Right renal pelvis (tissue), 4 donors: ENCODE measurements at regions not wholly inside any gene's neighbourhood (a gene's known extent, or its start where the extent isn't known, plus 50 kb on each side); places are given as distances from the start of the nearest gene placed in this dataset.

Experiments
- DNase-seq, 4 donors: peaks; one replicate each; pipeline ENCODE4 v3.0.0-alpha.2; 2013; ENCODE audit warnings: low read depth in 4 of 4, low spot score in 3 of 4, missing footprints in 1 of 4

DNA sequence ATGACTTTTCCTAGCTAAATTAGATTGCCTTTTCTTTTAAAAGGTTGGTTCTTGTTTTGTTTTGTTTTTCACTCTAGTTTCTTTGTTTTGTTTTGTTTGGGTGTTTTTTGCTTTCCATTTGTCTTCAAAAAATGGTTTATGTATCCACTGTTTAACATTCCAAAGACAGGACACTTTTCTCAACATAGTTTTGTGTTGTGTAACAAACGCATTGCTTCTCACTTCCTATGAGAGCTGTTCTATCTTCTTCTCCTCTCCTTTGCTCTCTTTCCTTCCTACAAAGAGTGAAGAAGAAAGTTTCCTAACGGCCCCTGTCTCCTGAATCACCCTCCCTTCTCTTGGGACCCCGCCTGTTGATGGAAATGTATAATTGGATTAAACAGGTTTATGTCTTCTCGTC, 539.7 kb downstream of the ACTL7B start:
- DNase-seq: no peak

DNA sequence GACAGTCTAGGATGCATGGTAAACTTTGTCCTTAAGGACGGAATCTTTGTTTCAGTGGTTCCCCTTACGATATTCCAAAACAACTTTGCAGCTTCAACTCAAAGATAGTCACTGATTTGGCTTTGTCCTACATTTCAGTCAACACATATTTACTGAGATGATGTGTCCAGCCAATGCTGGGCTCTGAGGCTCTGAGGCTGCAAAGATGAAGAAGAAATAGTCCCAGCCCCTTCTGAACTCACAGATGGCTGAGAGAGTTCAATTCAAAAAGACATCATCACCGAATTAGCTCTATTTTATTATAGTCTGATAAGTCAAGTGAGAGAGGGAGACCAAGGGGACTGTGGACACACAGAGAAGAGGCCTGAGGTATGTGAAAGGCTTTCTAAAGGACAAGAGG, 544.0 kb downstream of the ACTL7B start:
- no peak for DNase-seq

DNA sequence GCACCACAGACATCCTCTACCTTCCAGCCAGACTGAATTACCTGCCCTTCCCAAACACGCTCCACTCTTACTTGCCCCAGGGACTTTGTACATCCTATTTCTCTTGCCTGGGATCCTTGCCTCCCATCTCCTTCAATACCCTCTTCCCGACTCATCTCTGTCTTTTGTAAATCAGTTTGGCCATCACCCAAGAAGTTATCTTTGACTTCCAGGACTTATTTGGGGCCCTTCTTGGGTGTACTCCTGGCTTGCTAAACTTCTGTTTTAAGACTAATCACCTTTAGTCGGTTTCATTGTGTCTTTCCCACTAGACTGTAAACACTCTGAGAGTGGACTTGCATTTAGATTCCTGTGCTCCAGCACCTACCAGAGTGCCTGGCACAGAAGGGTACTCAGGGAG, 545.6 kb downstream of the ACTL7B start:
- DNase-seq: no peak

DNA sequence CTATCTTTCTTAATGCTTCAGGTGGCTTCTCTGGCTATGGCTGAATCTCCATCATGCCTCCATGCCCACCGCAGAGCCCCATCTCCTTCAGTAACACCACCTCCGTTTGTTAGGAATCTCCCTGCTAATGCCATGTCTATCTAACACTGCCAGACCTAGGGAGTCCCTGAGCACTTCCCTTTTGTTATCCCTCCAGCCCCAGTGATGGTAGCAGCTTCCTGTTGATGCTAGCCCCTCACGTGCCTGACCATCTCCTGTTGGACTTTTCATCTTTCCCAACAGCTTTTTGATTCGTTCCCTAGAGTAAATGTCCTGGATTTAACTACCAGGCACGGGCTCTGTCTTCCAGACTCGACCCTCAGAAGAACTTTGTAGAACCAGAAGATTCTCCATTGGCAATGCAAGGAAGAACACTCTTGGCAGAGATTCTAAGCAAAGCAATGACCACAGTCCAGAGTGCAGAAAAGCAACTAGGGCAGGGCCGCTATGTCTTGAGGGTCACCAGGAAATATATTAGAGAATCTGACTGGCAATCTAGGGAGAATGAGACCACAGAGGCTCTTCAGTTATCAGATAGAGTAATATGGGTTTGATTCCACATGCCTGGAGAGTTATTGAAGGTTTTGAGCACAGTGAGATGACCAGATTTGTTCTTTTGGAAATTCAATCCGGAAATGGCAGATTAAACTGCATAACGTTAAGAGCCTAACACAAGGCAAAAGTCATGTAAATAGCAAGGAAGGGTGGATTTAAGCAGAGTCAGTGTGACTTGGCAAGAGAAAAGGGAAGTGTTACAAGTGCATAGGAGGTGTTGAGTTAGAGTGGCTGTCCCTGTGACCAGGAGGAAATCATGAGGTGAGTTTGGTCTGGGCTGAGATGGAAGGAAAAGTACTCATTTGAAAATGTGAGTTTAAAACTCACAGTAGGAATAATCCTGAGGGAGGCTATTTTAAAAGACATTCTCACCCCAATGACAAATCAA, 555.2 kb downstream of the ACTL7B start:
- DNase-seq: no peak

DNA sequence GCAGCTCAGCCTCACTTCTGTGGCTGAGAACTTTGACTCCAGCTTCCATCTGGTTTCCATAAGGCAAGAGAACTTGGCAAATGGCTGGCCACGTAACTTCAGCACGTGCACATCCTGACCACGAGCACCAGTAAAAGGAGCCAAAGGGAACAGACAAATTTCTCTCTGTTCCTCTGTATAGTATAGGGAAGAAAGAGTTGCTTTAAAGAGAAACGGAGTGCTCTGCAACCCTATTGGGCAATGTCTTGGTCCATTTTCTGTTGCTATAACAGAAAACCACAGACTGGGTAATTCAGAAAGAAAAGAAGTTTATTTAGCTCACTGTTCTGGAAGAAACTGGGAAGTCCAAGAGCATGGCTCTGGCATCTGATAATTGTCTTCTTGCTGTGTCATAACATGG, 558.7 kb downstream of the ACTL7B start:
- no peak for DNase-seq

DNA sequence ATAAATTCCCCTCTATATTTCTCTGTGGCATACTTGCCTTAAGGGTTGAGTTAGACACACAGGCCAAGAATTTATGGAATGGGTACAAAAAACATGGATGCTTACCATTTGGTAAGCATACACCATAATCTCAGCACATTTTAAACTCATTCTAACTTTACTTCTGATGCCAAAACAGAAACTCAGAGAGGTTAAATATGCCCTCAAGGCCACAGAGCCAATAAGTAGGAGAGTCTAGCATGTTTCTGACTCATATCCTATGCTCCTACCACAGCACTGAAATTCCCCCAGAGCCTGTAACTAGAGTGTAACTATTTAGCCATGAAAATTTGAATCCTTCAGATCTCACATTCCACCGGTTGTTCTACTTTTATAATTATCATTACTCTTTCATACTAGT, 559.7 kb downstream of the ACTL7B start:
- no peak for DNase-seq

DNA sequence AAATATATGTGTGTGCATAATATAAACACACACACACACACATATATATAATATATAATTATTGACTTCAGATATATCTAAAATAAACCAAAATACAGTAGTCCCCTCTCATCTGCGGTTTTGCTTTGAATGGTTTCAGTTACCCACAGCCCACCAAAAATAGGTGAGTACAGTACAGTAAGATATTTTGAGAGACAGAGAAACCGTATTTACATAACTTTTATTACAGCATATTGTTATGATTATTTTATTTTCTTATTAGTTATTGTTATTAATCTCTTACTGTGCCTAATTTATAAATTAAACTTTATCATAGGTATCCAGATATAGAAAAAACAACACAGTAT, 564.2 kb downstream of the ACTL7B start:
- no peak for DNase-seq

DNA sequence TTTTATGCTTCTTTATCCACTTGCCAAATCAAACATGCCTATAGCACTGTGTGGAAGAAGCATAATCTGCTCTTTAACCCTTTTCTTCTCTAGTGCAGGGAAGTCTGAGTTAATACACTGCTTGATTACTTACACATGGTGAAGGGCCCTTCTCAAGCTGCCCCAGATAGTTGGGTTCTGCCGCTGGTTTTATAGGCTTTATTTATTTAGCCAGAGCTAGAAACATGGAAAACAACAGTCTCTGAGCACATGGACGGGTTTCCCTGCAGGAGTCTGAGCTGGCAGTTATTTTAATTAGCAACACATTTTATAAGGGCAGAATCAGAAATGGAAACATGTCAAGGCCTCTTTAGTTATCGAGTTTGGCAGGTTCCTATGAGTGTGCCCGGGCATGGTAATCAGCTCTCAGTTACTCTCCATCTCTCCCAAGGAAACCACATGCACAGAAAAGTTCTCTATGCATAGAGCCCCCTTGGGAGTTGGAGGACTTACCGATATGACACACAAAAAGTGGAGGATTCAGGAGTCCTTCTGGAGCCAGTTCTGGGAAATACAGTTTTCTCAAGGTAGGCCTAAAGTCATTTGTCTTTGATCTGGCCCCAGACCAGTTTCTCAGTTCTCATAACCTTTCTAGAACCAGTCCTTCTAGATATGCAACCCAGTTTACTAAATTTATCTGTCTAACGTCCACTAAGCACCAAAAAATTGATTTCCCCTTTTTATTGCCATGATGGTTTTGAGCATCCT, 564.8 kb downstream of the ACTL7B start:
- DNase-seq: peak in 1 of 4 donors; percentile 5

DNA sequence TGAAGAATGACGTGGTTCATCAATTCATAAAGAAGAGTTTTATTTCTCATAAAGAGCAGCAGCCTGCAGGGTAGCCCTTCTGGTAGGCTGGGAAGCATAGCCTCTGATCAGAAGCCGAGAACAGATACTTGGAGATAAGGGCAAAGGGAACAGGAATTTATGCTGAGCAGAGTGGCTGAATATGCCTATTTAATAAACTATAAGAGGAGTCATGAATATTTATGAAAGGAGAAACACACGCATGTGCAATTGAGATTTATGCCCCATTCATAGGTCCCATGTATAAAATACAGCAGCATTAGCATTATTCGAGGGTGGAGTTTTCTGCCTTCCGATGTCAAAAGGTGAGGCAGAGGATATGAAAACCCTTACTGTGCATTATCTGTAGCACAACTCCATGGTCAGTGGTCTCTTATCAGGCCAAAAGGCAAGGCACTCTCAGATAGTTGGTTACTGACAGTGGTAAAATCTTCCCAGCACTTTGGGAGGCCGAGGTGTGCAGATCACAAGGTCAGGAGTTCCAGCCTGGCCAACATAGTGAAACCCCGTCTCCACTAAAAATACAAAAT, 569.1 kb downstream of the ACTL7B start:
- no peak for DNase-seq

DNA sequence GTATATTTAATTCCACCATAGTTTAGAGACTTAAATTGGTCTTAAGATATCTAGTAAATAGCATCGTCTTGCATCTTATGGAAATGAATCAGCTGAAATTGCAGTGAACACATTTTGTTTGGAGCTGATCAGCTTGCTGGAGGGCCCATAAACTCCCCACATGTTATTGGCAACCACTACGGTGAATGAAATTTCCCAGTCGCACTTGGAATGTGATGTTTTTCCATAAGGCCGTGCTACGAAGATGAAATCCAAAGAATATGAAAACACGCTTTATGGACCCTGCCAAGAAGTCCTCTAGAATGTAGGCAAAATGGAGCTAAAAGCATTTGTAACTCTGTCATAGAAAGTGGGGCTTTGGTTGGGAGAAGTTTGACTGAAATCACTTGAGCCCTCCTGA, 572.1 kb downstream of the ACTL7B start:
- no peak for DNase-seq

DNA sequence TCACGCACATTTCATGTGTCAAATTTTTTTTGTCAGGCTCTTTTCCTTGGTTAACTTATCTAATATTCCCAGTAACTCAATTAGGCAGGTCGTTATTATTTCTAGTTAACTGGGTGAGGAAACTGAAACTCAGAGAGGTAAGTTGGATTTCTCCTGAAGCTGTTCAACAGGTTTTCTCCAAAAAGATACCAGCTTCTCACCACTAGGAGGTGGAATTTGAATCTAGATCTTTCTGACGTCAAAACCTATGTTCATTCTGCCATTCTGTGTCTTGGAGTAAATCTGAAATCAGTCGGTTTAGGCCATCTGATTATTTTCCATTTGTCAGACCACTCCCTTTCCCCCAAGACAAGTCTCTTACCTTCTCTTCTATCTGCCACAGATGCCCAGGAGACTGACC, 572.9 kb downstream of the ACTL7B start:
- no peak for DNase-seq

DNA sequence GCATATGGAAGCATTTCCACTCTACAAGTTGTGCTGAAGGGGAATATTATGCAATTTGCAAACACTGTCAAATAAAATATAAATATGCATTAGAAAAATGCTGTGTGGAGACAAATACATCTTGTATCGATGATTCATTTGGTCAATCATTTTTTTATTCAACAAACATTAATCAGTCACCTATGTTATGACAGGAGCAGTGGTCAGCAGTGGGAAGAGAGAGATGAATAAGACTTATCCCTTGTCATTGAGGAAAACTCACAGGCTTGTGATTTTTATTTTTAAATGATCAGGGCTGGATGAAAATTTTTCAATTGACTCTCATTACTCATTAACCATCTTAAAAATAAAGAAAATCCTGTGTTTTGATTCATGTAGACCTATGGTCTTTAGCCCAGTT, 574.1 kb downstream of the ACTL7B start:
- DNase-seq: no peak

DNA sequence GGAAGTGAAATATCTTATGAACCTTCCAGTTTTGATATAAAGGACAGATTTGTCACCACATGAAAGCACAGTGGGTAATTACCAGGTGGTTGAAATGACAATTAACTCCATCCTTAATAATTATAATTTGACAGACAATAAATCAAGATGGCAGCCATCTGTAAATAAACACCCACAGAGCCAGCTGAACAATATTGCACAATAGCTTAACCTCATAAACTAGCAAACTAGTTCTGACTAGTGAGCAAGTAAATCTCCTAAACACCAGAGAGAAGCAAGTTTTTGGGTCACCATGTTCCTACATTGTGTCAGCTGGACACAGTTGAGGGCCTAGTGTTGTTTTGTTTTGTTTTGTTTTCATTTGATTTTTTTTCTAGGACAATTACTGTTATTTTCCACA, 577.4 kb downstream of the ACTL7B start:
- DNase-seq: no peak

DNA sequence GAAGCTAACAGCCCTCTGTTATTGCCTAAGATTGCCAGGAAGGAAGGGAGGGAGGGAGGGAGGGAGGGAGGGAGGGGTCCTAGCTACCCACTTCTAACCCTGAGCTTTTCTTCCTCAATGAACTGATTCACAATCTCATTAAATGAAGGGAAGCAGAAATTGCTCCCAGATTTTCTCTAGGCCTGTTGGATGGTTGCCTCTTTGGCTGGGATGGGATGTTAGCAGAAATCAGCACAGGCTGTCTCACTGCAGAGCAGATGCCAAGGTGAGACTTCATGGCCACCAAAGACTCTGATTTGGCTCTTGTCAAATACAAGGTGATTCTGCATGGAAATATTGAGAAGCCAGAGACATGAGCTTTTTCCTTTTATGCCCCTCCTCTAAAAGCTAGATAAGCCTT, 578.6 kb downstream of the ACTL7B start:
- DNase-seq: no peak

DNA sequence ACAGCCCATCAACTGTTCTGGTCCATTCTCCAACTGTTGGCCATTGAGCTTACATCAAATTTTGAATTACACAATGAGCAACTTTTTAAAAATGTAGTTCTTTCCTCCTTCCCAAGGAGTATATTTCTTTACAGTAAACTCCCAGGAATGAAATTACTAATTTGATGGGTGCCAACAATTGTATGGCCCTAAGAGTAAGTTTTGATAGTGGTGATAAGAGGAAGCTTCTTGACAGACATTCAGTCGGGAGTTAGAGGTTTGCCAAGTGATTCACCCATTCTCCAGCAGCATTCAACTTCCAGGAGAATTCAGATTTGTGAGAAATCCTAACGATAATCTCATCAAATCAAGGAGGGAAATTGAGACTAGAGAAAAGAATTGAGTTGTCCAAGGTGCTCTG, 579.9 kb downstream of the ACTL7B start:
- no peak for DNase-seq

DNA sequence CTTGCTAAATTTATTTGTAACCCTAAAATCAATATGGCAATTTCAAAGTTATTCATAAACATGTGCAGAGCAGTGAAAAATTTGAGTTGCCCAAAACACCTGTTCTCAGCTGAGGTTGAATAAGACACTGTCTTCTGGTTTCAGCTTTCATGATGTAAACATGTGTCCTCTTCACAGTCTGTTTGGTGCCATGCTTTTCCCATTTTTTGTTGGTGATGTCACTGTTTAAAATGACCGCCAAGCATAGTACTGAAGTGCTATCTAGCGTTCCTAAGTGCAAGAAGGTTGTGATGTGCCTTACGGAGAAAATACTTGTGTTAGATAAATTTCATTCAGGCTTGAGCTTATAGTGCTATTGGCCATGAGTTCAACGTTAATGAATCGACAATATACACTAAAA, 580.8 kb downstream of the ACTL7B start:
- no peak for DNase-seq

DNA sequence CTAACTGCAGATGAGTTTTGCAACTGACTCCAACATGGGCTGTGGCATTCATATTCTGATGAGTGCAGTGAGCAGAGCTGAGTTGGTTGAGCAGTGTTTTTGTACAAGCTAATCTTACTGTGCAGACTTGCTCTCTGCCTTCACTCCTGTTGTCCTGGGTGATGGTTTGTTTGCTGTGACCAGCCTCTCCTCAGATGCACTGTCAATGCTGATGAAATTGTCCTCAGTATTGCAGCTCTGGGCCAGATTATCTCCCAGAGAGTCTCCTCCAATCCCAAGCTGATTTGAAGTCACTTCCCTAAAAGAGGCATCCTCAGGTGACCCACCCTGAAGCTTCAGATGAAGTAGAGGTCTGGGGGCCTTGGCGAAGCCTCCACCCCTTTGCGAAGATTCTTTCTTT, 581.8 kb downstream of the ACTL7B start:
- DNase-seq: no peak

DNA sequence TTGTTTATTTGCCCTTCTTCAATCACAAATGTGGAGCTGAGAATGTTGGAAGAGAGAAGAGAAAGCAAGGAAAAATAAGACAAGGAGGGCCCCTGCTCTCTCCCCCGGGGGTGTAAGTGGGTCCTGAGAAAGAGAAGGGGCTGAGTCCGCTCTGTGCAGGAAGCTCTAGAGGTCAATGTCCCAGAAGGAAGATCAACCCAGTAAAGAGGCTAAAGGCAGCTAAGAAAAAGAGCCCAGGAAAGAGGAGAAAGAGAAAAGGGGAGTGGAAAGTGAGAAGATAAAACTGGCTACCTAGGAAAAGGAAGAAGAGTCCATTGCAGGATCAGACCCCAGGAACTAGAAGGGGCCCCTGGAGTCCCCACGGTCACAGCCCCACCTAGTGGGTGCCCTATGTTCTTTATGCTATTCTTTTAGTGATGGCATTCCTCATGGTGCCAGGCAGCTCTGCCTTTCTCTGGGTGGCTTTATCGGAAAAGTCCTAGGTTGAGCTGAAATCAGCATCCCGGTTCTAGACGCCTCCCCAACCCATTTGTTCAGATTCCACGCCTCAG, 583.4 kb downstream of the ACTL7B start:
- DNase-seq: peak in 1 of 4 donors; percentile 7

DNA sequence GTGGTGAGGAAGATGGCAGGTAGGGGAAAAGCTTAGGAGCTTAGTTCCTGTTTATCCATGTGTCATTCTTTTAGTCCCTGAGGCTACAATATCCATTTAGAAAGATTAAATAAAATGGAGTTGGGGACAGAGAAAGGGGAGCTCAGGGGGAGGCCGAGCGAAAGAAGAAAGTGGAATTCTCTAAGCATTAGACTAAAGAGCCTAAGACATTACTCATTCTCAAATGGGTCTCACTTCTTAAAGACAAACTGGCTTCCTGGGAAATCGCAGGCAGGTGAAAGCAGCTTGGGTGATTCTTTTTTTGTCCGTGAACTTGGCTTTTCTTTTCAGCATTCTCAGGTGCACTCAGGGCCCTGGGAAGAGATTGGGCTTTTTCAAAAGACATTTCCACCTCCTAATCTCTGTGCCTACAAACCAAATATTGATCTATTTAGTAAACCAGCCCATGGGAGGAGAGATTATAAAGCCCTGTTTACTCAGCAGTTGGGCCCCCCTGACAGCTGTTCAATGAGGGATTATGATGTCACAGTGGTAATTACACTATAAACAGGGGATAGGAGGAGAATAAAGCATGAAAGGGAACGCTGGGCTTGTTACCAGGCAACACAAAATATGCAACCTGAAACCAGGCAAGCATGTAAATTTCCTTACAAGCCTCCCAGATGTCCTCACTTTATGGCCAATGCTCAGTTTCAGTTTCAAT, 584.0 kb downstream of the ACTL7B start:
- peak in 3 of 4 donors; percentile 40 to 66 (median 53) for DNase-seq

DNA sequence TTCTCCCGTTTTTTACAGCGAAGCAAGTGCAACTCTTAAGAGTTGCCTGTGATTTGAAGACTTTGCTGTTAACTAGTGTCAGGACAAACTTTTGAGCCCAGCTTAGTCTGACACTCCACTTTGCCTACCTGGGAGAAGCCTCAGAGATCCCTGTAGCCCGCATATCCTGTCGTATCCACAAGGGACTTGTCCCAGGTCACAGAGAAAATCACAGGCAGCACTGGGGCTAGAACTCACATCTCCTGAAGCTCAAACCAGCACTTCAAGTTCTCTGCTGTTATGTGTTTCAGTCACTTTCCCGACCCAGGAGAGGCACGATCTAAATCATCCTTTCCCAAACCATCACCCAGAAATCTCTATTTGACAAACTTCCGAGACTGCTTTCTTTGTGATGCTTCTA, 584.5 kb downstream of the ACTL7B start:
- no peak for DNase-seq

DNA sequence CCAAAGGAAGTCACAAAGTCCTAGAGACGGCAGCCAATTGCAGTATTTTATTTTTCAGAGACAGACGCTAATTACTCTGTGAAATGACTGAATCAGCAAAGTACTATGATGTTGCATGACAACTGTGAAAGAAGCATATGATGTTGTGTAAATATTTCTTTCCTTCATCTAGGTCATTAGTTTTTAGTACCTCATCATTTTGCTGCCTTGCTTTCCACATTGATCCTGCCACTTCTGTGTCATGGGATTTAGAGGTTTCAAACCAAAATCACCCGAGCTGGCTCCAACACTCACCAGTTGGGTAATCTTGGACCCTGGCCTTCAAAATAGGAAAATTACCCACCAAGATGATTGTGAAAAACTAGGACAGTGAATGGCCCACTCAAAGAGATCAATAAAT, 585.2 kb downstream of the ACTL7B start:
- DNase-seq: no peak
